ENCODE measurements at regions not wholly inside any gene's neighbourhood (a gene's known extent, or its start where the extent isn't known, plus 50 kb on each side); places are given as distances from the start of the nearest gene placed in this dataset.

- H3K9me3 ChIP-seq: peaks cover 0 to 3% of the 10 kb centered on the region in 2 donors
- no peaks in the 10 kb centered on the region for H3K36me3 ChIP-seq
- no peak for DNase-seq
- no peak overlapping the region for H3K4me3 ChIP-seq
- intact Hi-C loops (cut with DNase I): no loop called here
- H3K27ac ChIP-seq: no peak overlapping the region
- no peaks in the 10 kb centered on the region for H3K27me3 ChIP-seq
- TF ChIP-seq CTCF (IDR thresholded peaks at IDR 0.05) (no peak), POLR2A (IDR thresholded peaks at IDR 0.05) (no peak), EP300 (IDR thresholded peaks at IDR 0.05) (no peak)
- H3K4me1 ChIP-seq (ENCODE audit: insufficient read depth): no peaks in the 10 kb centered on the region
- WGBS, 3 donors: 66 to 74% (median 74%) methylated on average over 4 of the region's 4 CpGs
Observed at GRCh38 chr3:184440151-184440550, 60.3 kb downstream of the CHRD start.

DNA sequence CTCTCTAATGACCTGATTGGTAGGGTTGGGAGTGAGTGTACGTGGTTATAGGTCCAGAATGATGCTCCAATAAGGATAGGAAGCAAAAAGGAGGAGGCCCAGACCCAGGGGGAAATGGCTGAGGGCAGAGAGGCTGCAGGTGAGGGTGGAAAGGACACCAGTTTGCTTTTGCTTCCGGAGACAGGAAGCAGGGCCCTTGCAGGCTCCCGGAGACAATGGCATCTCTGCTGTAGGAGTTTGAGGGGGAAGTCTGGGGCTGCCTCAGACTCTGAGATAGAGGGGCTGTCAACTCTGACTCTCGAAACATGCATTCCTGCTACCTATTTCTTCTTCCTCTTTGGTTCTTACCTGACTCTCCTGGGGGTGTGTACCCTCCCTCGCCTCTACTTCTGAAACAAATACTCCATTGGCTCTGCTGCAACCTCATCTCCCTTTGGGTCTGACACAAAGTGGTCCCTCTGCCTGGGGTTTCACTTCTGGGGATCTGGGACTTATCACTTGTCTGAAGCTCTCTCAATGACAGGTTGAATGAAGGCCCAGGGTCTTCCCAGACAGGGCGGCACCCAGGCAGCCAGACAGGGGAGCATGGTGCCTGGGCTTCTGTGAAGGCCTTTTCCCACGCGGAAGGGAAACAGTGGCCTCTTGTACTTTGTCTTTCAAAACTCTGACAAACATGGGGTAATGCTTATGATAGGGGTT lies 61.5 kb downstream of the CHRD start:
- H3K27me3 ChIP-seq: no peaks in the 10 kb centered on the region
- H3K4me1 ChIP-seq (ENCODE audit: insufficient read depth): no peaks in the 10 kb centered on the region
- intact Hi-C loops (cut with DNase I): no loop called here
- H3K36me3 ChIP-seq: no peaks in the 10 kb centered on the region
- H3K9me3 ChIP-seq: peaks cover 0 to 3% of the 10 kb centered on the region in 2 donors
- TF ChIP-seq CTCF (IDR thresholded peaks at IDR 0.05): no peak
- no peak overlapping the region for H3K27ac ChIP-seq
- WGBS, 3 donors: 76 to 80% (median 79%) methylated on average over 8 of the region's 8 CpGs
- DNase-seq: no peak
- H3K4me3 ChIP-seq: no peak overlapping the region

GRCh38 chr3:184443364-184443763 lies 63.5 kb downstream of the CHRD start:
- Histone ChIP-seq H3K36me3 (no peaks in the 10 kb centered on the region), H3K27me3 (no peaks in the 10 kb centered on the region), H3K27ac (no peak overlapping the region), H3K9me3 (no peaks in the 10 kb centered on the region), H3K4me3 (no peak overlapping the region), H3K4me1 (ENCODE audit: insufficient read depth) (no peaks in the 10 kb centered on the region)
- intact Hi-C loops (cut with DNase I): no loop called here
- TF ChIP-seq CTCF (IDR thresholded peaks at IDR 0.05) (no peak), EP300 (IDR thresholded peaks at IDR 0.05) (no peak), POLR2A (IDR thresholded peaks at IDR 0.05) (no peak)
- no peak for DNase-seq
- WGBS, 3 donors: 91 to 95% (median 92%) methylated on average over 8 of the region's 8 CpGs

GRCh38 chr3:184443831-184444230 lies 64.0 kb downstream of the CHRD start:
- 90 to 94% (median 93%) methylated on average over 5 of the region's 5 CpGs for WGBS, 3 donors
- H3K4me1 ChIP-seq (ENCODE audit: insufficient read depth): no peaks in the 10 kb centered on the region
- intact Hi-C loops (cut with DNase I): no loop called here
- no peak overlapping the region for H3K4me3 ChIP-seq
- TF ChIP-seq POLR2A (IDR thresholded peaks at IDR 0.05): no peak
- TF ChIP-seq CTCF (IDR thresholded peaks at IDR 0.05): no peak
- no peak for TF ChIP-seq EP300 (IDR thresholded peaks at IDR 0.05)
- no peaks in the 10 kb centered on the region for H3K27me3 ChIP-seq
- DNase-seq: no peak
- H3K36me3 ChIP-seq: no peaks in the 10 kb centered on the region
- H3K9me3 ChIP-seq: no peaks in the 10 kb centered on the region
- H3K27ac ChIP-seq: no peak overlapping the region

Measured in ovary (tissue), 7 donors.